ENCODE measurements at regions not wholly inside any gene's neighbourhood (a gene's known extent, or its start where the extent isn't known, plus 50 kb on each side); places are given as distances from the start of the nearest gene placed in this dataset.
"Not testable (repeated sequence)": the region's sequence is repeated elsewhere in the genome, so short reads cannot be mapped to it uniquely, and the experiment has no call there.

DNA sequence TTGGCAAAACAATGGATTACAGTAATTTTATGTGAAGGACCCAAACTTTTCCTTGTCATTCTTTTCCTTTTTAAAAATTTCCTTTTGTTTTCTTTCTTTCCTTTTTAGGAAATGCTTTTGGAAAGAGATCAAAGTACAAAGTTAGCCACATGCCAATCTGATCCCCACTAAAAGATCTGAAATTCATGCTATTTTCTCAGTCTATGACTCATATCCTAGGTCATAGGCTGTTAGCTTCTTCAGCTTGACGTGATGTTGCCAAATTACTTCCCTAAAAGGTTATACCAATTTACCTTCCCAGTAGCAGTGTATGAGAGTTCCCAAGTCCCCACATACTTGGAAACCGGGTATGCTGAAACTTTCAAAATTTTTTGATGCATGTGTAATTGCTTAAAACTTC, 355.3 kb downstream of the INSIG2 start:
- intact Hi-C loops (cut with DNase I), result no loop called here
- no peak for DNase-seq (ENCODE audit: low spot score)

DNA sequence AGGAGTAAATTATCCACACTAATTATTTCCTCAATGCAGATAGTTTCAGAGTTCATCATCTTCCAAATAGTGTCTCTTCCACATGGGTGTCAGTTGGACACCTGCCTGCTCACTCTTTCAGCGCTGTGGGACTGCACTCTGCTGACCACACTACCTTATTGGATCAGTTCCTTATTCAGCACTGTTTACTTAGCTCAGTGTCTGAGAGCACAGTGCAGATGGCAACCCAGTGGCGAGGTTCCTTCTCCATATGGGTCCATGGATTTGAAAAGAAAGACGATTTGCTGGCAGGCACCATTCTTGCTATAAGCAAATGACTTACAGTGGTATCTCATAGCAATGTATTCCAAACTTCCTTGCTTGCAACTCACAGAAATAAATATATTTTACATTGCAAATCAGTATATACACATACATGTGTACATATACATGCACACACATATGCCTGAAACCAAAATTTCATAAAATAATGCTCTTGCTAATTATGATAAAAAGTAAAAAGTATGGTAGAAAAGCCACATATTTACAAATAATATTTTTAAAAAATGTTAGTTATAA, 354.8 kb downstream of the INSIG2 start:
- intact Hi-C loops (cut with DNase I), result no loop called here

DNA sequence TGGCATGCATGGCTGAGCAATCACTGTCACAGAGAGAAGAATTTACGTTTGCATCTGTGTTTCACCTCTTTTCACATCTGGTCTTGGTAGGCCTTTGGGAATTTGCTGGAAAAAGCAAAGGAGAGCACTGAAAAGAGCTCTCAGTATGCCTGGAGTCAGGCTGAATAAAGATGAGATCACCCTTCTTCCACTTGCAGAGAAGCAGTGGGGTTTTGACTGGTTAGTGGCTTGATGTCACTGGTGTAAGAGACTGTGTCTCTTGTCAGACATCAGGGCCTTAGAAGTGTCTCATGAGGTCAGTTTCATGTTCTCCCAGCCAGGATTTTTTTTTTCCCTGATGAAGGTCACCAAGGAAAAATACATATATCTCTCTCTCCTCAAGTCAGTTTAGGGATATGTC, 353.8 kb downstream of the INSIG2 start:
- intact Hi-C loops (cut with DNase I), result no loop called here

More for the DNA sequence above, 354.8 kb downstream of the INSIG2 start:
- no peak for DNase-seq (ENCODE audit: low spot score)

DNA sequence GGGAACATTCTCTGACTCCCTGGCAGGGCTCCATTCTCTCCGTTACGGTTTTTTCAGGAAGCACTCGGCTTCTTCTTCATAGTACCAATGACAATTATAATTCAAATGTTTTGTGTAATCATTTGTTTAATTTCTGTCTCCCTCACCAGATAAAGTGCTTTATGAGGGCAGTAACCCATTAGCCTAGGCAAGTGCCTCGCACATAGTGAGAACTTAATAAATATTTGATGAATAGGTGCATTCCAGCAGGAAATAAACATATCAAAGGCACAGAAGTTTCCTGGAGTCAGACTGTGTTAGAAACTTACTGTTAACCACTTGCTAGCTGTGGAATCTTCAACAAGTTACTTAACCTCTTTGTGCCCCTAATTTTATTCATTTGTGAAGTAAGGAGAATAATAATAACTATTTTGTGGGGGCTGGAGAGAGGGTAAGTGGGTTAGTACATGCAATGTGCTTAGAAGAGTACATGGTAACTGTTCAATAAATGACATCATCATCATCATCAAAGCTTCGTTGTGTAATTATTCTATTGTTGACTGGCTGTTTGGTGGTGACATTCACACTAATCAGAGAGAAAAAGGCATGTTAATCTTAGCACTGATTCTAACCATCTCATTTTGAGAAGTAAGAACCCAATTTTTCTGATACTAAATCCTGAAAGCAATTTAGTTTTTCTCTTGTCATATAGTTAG, 352.3 kb downstream of the INSIG2 start:
- intact Hi-C loops (cut with DNase I), result no loop called here
- no peak for DNase-seq (ENCODE audit: low spot score)

More for the DNA sequence above, 353.8 kb downstream of the INSIG2 start:
- DNase-seq (ENCODE audit: low spot score), result no peak

DNA sequence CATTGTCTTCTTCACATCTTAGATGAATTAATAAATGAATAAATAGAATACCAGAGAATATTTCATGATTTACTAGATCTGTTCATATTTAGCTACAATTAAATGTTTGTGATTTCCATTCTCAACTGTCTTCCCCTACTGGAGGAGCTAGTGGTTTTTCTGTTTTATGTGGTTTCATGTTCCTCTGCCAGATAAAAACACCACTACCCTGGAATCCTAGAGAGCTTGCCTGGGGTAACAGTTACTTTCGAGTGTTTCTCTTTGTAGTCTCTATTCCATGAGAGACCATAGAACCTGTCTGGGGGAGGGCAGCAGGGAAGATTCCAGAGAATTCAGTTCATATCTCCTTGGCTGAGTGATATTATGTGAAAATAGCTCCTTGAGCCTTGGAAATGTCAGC, 349.2 kb downstream of the INSIG2 start:
- intact Hi-C loops (cut with DNase I), result no loop called here
- no peak for DNase-seq (ENCODE audit: low spot score)

DNA sequence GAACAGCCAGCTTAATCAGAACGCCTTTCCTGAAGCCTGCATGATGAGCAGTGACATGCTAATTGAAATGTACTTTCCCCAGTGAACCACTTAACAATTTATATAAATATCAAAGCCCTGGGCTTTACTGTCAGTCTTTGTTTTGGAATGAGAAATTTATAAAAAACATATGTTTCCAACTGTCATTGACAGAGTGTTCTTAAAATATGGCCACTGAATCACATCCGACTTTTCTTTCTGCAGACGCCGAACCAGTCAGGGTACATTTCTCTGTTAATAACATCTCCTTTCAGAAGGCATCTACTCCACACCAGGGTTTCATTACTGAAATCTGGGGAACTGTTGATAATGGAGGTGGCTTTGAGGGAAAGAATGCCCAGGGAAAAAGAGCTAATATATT, 343.7 kb downstream of the INSIG2 start:
- intact Hi-C loops (cut with DNase I), result no loop called here
- DNase-seq (ENCODE audit: low spot score), result no peak

DNA sequence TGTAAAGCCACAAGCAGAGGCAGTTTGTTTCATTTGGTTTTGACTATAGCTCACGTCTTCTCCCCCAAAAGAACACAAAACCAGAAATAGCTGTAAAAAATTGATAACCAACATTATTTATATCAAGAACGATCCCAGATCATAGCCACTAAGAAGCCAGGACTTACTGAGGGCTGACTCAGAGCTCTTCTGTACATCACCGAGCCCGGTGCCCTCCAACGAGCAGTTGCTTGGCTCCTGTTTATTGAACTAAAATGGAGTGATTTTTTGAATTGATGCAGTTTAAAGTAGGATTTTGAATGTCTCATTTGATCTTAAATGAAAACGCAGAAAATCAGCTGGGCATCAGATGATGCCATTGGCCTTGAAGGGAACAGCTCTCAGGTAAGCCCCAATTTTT, 343.3 kb downstream of the INSIG2 start:
- intact Hi-C loops (cut with DNase I), result no loop called here
- no peak for DNase-seq (ENCODE audit: low spot score)

DNA sequence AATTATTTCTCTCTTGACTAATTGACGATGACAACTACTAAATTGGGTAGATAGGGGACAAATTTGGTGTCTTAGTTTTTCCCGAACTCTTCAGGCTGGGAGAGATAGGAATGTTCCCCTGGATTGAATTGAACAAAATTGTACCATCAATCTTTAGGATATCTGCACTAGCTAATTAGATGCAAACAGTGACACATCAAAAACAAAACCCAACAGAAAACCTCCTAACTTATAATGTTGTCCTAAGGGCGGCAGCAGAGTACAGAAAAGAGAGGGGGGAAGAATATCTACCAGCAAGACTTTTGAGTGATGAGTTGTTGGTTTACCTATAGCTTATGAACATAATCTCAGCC, 342.9 kb downstream of the INSIG2 start:
- no peak for DNase-seq (ENCODE audit: low spot score)
- intact Hi-C loops (cut with DNase I), result no loop called here

DNA sequence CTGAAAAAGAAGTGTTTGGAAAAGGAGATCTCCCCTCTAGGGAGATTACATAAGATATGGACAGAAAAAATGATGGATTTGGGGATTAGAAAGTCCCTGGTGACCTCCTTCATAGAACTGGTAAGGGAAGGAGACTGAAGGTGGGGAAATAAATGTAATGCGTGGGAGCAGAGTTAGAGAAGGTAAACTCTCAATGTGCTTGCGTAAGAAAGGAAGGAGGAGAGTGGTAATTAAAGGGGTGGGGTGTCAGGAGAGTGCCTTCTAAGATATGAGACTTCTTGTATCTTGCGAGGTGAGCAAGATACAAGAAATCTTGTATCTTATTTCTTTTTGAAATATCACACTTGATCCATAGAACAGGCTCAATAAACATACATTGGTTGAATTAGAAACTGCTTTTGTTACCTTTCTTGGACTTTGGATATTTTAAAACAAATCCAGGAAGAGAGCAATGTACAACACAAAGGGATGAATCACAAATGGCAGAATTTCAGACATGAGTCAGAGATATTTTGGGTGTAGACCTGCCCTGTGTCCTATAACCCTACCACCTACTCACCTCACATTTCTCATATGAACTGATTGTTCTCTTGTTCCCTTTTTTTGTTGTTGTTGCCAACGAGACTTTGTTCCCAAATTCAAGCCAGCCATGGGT, 342.4 kb downstream of the INSIG2 start:
- intact Hi-C loops (cut with DNase I), result no loop called here
- DNase-seq (ENCODE audit: low spot score), result no peak

DNA sequence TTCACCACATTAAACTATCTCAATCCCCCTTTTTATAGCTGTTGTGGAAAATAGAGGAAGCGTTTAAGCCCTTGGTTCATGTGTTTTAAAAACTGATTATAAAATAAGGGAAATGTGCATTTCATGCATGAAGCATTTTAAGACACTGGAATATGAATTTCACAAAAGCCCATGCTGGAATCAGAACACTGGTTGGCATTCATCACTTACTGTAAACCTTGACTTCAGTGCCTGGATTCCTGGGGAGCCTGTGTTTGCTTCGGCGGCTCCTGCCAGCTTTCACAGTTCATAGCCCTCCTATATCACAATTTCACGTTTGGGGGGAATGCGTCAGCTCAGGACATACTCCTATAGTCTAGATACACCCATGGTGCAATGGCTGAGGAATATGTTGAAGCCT, 336.9 kb downstream of the INSIG2 start:
- intact Hi-C loops (cut with DNase I), result no loop called here
- DNase-seq (ENCODE audit: low spot score), result no peak

DNA sequence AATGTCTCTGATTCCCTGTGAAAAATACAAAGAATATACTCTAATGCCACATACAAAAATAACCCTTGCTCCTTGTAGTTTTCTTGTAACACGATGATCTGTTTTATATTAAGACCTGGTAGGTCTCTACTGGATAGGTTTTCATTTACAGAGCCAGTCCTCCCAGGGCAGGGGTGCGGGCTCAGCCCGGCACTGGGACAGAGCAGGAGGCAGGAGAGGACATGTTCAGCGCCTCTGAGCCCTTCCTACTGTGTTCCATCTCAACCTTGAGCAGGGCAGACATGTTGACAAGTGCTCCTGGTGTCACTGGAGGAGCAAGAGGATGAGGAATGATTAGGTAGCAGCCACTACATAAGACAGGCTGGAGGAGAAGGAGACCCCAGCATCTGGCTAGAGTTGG, 335.5 kb downstream of the INSIG2 start:
- intact Hi-C loops (cut with DNase I), result no loop called here
- DNase-seq (ENCODE audit: low spot score), result no peak

DNA sequence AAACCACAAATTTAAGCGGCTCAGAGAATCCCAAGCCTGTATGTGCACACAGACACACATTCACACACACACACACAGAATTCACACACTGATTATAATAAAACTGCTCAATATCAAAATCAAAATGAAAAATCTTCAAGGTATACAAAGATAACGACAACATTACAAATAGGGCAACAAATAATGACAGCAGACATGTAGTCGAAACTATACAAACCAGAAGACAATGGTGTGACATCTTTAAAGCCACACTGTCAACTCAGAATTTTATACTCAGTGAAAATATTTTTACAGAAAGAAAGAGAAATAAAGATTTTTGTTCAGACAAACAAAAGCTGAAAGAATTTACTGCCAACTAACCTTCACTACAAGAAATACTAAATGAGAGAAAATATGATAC, 333.4 kb downstream of the INSIG2 start:
- intact Hi-C loops (cut with DNase I), result no loop called here

DNA sequence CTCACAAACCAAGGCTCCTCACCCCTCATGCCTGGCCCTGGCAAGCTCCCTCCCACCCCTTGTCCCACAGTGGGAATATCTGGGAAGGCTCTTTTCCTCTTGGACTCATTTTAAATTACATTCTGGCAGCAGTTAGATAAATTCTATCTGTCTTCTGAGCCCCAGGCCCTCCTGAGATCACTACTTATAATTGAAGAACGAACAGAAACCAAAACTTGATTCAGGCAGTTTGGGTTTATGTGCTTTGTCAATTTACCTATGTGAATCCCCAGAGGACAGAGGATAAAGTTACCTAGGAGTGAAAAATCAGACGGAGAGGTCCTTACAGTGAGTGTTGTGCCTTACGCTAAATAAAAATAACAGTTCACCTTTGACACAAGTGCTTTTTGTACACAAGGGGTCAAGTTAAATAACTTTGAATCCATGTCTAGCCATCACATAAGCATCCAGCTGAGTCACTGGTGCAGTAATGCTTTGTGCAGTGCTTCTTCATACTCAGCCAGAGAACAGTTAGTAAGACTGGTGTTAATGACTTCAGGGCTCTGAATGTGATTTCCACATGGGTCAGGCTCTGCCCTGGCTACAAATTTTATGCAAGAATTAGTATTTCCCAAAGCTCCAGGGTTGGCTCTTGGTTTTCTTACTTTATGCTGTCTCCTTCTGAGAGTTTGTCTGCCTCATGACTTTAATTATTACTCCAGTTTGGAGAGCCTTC, 329.3 kb downstream of the INSIG2 start:
- intact Hi-C loops (cut with DNase I), result no loop called here
- no peak for DNase-seq (ENCODE audit: low spot score)

More for the DNA sequence above, 333.4 kb downstream of the INSIG2 start:
- DNase-seq (ENCODE audit: low spot score), result no peak

DNA sequence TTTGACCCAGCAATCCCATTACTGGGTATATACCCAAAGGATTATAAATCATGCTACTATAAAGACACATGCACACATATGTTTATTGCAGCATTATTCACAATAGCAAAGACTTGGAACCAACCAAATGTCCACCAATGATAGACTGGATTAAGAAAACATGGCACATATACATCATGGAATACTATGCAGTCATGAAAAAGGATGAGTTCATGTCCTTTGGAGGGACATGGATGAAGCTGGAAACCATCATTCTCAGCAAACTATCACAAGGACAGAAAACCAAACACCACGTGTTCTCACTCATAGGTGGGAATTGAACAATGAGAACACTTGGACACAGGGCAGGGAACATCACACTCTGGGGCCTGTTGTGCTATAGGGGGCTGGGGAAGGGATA, 326.9 kb downstream of the INSIG2 start:
- intact Hi-C loops (cut with DNase I); DNase-seq (ENCODE audit: low spot score): not testable (repeated sequence)

DNA sequence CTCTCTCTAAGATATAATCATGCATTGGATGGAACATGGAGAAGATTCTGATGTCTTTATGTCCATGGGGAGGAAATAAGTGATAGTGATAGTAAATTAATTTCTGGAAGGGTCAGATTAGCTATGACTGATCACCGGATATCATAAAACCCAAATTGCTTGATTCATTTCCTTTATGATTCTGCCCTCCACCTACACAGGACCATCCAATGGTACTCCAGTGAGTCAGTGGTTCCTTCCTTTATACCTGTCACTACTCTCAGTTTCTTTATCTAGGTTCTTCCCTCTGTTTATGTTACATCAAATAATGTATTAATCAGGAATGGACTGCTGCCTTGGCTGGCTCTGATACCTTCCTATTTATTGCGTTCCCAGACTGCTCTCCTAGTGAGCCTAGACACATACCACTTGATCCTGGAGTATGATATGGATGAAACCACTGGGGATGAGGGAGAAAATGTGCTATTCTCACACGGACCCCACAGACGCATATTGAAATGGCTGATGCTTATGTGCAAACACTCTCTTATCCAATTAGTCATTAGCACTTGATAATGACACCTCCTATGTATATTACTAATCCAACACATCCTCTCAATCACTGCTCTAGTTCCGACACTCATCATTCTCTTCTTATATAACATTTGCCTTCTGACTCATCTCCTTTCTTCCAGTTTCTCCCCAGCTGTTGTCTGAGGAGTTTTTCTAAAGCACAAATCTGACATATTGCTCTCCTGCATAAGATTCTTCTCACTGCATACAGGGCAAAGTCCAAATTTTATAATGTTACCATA, 315.6 kb downstream of the INSIG2 start:
- intact Hi-C loops (cut with DNase I), result no loop called here

DNA sequence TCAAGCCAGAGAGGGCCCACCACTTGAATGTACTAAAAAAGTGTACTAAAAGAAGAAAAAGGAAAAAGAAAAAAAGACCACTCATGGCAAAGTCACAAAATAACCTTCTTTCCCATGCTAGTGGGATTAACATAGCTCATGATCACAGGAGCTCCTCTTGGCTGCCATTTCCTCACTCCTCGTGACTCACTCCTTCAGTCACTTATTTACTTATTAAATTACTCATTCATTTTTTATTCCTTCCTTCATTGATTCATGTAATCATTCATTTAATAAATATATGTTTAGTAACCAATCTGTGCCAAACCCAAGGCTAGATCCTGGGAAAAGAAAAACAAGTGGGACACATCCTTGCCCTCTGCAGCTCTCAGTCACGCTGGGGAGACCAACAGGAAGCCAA, 300.5 kb downstream of the INSIG2 start:
- no peak for DNase-seq (ENCODE audit: low spot score)
- intact Hi-C loops (cut with DNase I), result no loop called here

More for the DNA sequence above, 315.6 kb downstream of the INSIG2 start:
- DNase-seq (ENCODE audit: low spot score), result no peak

DNA sequence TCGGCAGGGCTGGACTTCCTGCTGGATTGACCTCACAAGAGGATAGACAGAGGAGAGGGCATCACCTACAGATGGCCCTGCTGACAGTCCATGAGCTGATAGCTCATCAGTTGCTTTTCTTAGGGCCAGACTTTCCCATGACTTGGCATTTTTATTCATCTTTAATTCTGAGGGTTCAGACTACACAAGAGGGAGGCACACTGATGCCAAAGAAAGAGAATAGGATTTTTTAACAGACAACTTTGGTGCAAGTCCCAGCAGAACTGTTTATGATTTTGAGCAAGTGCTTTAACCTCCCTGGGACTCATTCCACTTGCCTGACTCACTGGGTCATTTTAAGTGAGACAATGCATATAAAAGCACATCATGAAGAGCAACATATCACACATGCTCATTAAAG, 299.2 kb downstream of the INSIG2 start:
- DNase-seq (ENCODE audit: low spot score), result no peak
- intact Hi-C loops (cut with DNase I), result no loop called here

DNA sequence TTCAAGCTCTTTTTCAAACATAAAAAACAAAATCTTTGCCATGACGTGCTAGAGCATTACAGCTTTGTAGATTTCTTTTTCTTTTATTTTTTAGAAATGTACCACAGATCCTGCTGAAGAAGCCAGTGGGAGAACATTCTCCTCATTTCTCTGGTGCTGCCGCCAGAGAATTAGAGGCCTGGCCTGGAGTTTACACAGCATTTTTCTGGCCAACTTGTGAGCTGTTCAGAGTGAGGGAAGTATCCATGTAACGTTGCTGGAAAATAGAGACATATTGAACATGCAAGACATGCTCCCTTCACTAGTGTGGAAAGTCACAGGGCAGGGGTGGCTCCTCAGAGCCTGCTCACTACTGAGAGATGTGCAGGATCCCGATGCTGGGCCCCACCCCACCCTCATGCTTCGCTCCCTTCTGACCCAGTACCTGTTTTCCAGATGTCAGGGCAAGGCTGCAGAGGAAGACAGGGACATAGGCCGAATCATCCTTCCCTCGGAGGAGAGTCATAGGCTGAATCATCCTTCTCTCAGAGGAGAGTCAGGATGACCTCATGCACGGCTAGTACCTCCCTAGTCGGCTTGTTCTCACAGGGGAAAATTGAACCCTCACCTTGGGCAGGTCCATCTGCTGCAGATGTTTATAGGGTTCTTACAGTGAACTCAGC, 298.5 kb downstream of the INSIG2 start:
- intact Hi-C loops (cut with DNase I), result no loop called here

DNA sequence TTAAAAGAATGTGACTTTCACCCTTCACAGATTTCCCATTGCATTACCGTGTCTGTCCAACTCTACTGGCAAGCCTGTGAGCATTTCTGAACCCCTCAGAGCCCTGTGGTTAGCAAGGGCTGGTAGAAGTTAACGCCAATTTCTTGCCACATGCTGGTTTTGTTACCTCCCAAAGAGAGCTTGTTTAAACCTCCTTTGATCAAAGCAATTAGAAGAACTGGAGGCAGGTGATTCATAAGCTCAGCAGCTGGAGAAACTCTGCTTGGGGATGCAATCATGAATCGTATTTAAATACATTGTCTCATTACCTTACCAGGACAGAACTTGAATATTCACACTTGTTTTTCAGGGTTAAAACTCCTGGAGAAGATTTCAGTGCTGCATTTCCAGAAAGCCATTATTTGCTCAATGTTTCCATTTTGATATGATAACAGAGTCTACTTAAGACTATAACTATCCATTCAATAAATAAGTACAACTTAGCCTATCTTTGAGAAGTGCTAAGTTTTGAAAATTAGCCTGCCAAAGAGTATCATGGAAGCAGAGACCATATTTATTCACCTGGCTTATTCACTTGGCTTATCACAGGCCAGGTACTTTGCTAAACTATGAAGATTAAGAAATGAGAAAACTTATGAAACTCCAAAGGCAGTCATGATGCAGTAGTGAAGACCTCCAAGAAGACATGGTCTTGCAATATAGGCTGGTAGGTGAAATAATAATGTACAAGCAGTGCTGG, 292.8 kb downstream of the INSIG2 start:
- DNase-seq (ENCODE audit: low spot score), result no peak
- intact Hi-C loops (cut with DNase I), result no loop called here

More for the DNA sequence above, 298.5 kb downstream of the INSIG2 start:
- no peak for DNase-seq (ENCODE audit: low spot score)

Data from cardiac septum (tissue), 1 donor.